ENCODE measurements at regions not wholly inside any gene's neighbourhood (a gene's known extent, or its start where the extent isn't known, plus 50 kb on each side); places are given as distances from the start of the nearest gene placed in this dataset.
"Not testable (repeated sequence)": the region's sequence is repeated elsewhere in the genome, so short reads cannot be mapped to it uniquely, and the experiment has no call there.

DNA sequence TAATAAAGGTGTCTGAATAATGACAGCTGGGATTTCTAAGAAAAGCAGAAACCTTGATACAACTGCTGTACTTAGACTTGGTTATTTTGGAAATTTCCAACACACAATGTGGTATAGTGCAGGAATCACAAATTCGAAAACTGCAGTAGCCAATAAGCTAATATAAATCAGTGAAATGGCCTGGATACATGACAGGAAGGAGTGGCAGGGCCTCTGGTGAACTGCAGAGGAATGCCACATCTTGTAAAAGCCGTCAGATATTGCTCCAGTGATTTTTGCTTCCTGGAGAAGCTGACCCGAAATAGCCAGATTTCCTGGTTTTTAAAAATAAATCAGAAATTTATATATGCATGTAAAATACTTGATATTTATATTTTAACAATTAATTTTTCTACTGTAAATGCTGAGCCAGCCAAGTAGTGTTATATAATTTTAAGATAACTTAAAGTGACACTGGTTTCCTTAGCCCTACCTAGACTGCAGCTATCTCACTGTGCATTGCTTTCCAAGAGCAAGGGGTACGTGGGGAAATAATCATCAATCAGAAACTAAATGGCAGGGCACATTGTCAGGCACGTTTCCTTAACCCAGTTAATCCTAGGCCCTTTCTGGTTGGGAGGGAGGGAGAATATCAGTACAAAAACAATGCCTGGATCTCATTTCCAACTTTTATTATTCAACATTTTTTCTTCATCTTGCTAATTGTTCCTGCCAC is 182.4 kb downstream of the RASEF start:
- DNase-seq: no peak

DNA sequence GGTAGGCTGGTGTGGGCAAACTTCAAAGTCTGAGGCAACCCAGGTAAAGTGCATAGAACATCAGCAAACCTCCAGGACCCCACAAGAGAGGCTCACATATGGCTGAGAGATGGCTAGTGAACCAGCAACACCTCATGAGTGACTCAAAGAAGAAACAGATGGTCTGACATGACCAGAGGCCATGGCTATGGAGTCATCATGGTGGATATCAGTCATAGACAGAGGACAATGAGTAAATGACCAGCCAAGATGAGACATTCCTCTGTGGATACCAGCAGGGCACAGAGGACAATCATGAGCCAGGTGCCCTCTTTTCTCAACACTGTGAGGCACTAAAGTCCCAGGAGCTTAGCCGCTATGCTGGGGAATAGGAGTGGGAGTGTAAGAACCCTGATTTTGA is 180.8 kb downstream of the RASEF start:
- DNase-seq: no peak

DNA sequence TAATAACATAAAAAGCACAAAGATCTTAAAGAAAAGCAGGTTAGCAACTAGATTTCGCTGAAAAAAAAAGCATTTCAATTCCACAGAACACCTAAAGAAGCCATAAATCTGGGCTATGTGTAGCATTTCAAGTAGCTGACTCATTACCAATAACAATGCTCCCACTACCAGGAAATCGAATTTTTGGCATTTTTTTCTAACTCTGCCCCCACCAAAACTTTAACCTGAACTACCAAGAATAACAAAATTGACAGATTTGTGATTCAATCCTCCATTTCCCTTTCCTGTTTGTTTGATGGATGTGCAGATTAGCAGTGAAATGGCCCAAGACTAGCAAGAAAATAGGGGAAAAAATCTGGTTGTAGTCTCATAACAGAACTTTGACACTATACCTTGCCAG is 180.2 kb downstream of the RASEF start:
- DNase-seq: no peak

DNA sequence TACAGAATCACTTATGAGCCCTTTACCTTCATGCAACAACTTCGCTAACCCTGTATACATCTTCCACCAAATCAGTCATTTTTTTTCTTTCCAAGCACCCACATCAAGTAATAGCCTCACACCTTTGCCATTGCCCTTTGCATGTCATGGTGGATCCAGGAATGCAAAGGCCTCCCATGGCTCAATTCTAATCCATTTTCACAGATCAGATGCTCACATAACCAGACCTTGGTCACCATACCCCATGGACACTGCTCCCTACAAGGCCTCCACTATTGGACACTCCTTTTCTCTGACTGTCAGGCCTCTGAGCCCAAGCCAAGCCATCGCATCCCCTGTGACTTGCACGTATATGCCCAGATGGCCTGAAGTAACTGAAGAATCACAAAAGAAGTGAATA is 179.5 kb downstream of the RASEF start:
- no peak for DNase-seq

DNA sequence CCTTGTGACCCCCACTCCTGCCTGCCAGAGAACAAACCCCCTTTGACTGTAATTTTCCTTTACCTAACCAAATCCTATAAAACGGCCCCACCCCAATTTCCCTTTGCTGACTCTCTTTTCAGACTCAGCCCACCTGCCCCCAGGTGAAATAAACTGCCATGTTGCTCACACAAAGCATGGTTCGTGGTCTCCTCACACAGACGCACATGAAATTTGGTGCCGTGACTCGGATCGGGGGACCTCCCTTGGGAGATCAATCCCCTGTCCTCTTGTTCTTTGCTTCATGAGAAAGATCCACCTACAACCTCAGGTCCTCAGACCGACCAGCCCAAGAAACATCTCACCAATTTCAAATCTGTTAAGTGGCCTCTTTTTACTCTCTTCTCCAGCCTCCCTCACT is 179.0 kb downstream of the RASEF start:
- DNase-seq: not testable (repeated sequence)

DNA sequence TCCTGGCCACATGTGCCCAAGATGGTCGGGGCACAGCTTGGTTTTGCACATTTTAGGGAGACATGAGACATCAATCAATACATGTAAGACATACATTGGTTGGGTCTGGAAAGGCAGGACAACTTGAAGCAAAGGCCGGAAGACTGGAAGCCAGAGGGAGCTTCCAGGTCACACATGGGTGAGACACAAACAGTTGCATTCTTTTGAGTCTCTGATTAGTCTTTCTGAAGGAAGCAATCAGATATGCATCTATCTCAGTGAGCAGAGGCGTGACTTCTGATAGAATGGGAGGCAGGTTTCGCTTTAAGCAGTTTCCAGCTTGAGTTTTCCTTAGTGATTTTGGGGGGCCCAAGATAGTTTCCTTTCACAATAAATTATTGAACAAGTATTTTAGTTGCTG is 172.5 kb downstream of the RASEF start:
- DNase-seq: no peak

DNA sequence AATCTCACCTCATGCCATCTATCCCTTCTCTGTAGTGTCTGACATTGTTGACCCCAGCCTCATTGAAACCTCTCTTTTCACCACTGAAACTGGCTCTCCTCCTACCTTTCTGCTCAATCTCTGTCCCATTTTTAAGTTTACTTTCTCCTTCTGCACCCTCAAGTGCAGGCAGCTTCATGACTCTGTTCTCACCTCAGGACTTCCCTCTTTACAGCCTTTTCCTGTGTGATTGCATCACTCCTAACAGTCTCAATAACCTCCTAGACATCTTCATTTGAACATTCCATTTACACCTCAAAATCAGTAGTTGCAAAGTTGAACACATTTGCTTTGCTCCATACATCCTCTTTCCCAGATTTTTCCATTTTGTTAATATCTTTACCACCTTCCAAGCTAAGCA is 172.1 kb downstream of the RASEF start:
- DNase-seq: no peak

DNA sequence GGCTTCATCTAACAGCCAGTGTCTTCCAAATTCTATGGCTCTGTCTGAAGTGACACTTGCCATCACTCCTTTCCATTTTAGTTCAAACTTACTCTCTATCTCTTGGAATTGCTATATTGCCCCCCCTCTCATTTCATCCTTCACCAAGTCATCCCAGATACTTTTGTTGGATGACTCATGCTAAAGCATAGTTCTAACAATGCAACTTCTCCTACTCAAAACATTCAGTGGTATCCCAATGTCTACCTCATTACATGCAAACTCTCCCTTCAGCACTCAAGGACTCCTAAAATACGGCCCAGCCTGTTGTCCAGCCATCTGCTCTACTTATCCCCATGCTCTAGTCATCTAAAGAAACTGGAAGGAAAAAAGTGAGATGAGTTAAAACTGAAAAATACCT is 171.6 kb downstream of the RASEF start:
- DNase-seq: no peak

DNA sequence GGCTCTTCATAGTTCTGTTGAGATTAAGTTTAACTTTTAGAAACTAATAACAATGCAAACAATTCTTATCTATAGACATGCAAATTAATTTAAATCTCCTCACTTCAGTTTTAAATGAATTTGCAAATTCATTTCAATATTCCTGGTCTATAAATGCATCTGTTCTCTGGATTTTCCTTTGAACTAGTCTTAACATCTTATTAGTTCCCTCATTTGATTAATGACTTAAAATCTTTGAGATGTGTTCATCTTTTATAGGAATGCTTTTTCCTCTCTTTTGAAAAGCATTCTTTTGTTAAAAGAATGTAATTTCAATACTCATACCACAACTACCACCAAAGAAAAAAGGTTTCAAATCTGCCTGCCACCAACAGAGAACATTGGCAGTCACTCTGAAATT is 169.4 kb downstream of the RASEF start:
- no peak for DNase-seq

DNA sequence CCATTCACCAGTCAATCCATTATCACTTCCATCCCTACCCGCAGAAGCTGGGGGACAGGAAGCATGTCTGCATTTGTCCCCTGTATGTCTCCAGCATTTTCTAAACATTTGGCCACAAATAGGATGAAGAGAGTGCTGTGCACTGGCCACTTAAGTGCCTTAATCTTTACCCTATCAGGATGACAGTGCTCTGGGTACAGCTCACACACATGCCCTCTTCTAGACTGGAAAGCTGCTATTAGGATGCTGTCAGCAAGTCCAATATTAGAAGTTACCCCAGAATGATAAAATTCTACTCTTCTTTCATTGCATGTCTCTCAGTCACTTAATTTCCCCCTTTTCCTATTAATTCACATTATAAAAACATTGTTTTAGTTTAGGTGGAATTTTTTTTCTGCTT is 168.4 kb downstream of the RASEF start:
- no peak for DNase-seq

DNA sequence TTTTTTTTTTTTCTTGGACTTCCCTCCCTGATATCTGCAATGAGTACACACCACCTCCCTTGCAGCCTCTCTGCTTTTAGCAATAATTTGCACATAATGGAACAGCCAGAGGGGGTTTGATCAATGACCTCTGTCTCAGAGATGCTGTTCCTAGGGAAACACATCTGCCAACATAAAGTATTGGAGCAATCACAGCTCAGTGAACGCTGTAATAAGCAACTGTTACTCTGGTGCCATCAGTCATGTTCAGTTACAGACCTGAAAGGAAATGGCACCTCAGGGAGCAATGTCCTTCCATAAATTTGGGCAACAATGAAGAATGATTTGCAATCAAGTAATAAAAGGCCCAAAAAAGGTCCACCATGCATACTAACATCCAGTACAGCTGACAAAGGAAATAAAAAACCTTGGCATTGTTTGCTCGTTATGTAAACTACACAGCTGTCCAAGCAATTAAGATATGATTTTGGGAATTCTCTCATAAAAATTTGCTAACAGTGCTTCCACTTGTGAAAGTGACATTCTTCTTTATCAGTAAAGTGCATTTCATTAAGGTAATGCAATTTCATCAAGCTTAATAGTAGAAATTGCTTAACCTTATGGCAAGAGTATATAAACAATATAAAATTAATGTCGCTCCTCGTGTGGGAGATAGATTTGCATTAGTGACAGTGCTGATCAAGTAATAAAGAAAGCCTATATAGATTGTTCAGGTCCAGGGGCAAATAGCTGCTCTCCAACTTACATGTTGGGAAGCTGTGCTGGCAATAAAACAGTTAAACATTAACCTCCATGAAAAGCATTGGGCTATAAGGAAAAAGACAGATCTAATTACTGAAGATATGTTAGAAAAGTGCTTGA is 167.8 kb downstream of the RASEF start:
- no peak for DNase-seq

DNA sequence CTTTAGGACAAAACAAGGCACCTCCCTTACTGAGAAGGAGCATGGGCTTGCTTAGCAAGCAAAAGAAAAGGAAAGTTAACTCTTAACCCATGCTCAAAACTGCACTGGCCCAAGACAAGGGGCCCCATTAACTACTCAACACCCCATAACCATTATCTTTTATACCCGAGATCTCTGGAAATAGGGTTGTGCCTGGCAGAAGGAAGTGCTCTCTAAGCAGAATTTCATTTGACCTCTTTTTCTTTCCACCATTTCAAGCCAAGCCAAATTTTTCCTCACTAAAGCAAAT is 167.2 kb downstream of the RASEF start:
- no peak for DNase-seq

DNA sequence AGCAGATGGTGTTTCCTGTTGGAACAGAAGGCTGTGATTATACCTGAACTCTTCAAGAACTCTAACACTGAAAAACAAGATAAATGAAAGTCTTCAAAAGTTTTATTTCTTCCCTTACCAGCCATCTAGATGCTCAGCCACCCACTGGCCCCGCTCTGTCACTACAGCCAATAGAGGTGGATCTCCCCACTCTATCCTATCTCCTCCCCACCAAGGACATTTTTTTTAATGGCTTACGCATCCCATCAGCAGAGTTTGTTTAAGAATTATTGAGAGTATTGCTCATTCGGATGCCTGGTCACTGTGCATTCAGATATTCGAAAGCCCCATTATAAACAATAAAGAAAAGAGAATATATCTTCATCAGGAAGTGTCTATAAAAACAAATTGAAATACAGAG is 159.4 kb downstream of the RASEF start:
- no peak for DNase-seq

DNA sequence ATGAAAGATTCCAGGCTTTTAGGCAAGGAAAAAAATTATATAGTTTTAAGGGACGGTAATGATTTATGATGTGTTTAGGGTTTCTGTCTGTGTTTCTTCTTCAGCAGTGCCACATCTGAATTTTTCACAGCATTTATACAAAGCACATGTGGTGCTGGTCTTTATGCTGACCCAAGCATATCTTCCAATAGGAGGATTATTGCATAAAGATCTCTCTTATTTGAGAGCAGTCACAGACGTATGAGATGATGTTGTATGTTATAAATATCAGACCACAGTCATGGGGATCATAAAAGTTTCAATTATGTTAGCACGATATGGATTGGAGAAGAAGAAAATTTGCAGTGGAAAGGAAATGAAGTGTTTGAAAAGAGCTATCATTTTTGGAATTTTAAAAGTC is 150.9 kb downstream of the RASEF start:
- no peak for DNase-seq

DNA sequence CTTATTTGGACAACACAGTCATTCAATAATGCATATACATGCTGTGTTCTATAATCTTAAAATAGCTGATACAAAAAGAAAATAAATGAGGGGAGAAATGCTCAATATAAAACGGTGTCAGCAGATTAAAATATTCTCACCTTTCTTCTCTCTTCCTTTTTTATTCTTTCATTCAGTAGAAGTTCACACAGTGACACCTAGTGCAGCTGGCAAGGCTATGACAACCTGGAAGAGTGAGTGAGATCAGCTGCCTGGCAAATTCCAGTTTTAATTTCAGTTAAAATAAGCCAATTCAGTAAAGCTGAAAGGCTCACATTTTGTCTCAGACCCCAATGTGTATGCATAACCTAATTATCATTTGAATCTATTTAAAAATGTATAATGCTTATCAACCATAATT is 150.3 kb downstream of the RASEF start:
- DNase-seq: peak; percentile 23

DNA sequence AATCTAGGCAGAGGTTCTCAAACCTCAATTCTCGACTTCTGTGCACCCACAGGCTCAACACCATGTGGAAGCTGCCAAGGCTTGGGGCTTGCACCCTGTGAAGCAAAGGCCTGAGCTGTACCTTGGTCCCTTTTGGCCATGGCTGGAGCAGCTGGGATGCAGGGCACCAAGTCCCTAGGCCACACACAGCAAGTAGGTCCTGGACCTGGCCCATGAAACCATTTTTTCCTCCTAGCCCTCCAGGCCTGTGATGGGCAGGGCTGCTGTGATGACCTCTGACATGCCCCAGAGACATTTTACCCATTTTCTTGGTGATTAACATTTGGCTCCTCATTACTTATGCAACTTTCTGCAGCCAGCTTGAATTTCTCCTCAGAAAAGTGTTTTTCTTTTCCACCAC is 146.7 kb downstream of the RASEF start:
- DNase-seq: not testable (repeated sequence)

DNA sequence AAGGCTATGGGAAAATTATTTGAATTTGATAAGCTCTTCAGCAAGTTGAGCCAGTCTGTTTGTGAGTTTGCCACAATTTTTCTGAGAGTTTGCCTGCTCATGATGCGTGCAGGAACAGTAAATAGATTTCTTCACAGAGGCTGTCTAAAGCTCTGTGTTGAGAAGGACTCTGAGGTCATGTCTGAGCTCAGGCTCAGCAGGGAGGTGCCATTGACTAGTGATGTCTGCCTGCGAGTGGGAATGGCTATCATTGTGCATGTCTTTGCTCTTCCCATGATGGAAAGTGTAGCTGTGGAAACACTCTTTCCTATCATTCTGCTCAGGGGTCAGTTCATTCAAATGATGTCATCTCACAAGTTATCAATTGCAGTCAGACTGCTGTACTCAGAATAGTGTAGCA is 142.8 kb downstream of the RASEF start:
- no peak for DNase-seq

DNA sequence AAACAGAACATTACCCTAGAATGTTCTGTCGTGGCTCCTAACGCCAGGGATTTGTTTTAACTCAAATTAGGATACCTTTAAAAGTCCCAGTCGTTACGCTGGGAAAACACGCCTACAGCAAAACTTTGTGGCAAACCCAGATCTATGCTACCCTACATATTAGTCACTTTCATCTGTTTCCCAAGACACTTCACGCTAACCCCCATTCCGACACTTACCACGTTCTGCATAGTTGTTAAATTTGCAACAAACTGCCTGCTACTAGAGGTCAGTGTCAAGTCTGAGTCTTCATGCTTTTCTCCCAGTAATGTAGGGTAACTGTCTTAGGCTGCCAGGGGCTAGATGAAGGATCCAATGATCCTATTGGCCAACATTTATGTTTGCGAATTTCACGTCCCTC is 140.3 kb downstream of the RASEF start:
- no peak for DNase-seq

DNA sequence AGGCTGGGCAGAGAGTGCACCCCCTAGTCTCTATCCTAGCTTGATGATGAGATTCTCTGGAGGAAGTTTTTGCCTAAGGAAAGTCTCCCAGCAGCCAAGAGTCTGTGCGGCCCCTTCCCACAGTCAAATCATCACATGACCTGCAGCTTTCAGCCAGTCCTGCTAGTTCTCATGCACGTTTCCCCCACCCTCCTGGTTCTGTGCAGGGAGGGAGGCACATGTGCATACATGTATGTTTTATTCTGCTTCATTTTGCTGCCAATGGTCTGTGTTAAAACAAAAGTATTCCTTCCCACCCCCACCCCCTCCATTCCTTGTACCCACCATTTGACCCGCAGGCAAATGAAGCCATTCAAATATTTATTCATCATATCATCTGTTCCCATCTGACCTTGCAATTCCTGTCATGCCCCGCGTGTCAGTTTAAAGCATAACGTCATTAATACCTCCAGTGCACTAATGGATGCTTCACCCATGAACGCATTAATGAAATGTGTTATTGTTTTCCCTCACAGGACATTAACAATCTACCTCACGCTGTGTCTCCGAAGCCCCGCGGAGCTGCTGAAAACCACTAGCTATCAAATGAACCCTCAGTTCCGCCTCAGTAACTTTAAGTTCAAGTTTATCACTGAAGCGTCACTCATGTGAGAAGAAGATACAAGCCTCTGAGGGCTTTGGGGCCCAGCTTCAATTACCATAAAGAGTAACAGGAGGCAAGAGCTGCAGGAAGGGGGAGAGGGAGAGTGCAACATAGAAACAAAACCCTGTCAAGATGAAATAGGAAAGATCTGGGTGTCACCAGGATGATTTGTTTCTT is 139.6 kb downstream of the RASEF start:
- peak; percentile 97 for DNase-seq

DNA sequence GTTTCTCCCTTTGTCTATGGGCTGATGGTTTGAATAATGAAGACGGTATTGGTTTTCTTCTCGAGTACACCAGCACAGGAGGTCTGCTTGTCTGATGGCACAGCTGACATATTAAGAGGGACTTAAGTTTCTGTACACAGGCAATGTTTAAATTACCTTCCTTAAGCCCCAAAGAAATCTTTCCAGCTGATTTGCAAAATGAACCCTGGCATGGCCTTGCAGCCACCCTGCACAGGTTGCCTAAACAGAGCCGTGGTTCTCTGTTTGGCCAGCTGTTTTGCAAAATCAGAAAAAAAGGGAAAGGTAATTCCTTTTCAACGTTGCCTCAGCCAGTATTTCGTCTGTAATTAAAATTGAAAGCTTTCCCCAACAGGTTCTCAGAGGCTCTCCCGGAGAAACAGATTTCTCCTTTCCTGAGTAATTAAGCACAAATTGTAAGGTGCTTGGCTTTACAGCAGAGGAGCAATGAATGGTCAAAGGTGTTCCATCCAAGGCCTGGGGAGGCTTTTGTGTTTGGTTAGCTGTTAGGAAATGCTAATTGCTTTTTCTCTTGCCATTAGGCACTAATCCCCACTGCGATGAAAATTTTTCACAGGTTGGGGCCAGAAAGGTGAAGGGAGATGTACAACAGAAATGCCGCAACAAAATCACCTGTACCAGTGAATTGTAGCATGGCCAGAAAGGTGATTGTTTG is 138.9 kb downstream of the RASEF start:
- no peak for DNase-seq
